AG09309 (cell line): ENCODE measurements at regions not wholly inside any gene's neighbourhood (a gene's known extent, or its start where the extent isn't known, plus 50 kb on each side); places are given as distances from the start of the nearest gene placed in this dataset.
"Not testable (repeated sequence)": the region's sequence is repeated elsewhere in the genome, so short reads cannot be mapped to it uniquely, and the experiment has no call there.

Source experiments
- DNase-seq: peaks from one replicate; pipeline ENCODE4 v3.0.0-alpha.2; 2010; ENCODE audit warnings: low read depth
- H3K4me3 ChIP-seq: 2 replicates; pipeline ENCODE4 v1.5.1; 2011; ENCODE audit warnings: mild to moderate bottlenecking, low read depth, low read length, moderate library complexity; ENCODE audit not compliant: control insufficient read depth
- CTCF ChIP-seq: IDR thresholded peaks from 2 replicates; pipeline ENCODE4 v1.5.1; 2011; ENCODE audit warnings: mild to moderate bottlenecking, low read depth, low read length, inconsistent platforms; ENCODE audit not compliant: insufficient read depth, control insufficient read depth; ENCODE audit errors: missing control alignments

GRCh38 chr3:87828046-87828445, 230.8 kb downstream of the CGGBP1 start:
- no peak for TF ChIP-seq CTCF
- no peak for DNase-seq
- H3K4me3 ChIP-seq, result no peak overlapping the region

- no peak for TF ChIP-seq CTCF
- DNase-seq, result no peak
- H3K4me3 ChIP-seq, result no peak overlapping the region
Measured at GRCh38 chr3:87822563-87822962, 236.2 kb downstream of the CGGBP1 start.

GRCh38 chr3:87813503-87813902, 245.3 kb downstream of the CGGBP1 start:
- not testable (repeated sequence) for DNase-seq

GRCh38 chr3:87811953-87812352, 246.9 kb downstream of the CGGBP1 start:
- no peak for DNase-seq
- no peak for TF ChIP-seq CTCF
- no peak overlapping the region for H3K4me3 ChIP-seq

More at GRCh38 chr3:87813503-87813902, 245.3 kb downstream of the CGGBP1 start:
- H3K4me3 ChIP-seq, result not testable (repeated sequence)

GRCh38 chr3:87810452-87811016, 248.3 kb downstream of the CGGBP1 start:
- DNase-seq, result no peak
- no peak for TF ChIP-seq CTCF
- H3K4me3 ChIP-seq, result no peak overlapping the region

- DNase-seq, result no peak
- H3K4me3 ChIP-seq, result no peak overlapping the region
- no peak for TF ChIP-seq CTCF
Measured at GRCh38 chr3:87805670-87806069, 253.1 kb downstream of the CGGBP1 start.

GRCh38 chr3:87801409-87801808, 257.4 kb downstream of the CGGBP1 start:
- TF ChIP-seq CTCF, result no peak
- H3K4me3 ChIP-seq, result no peak overlapping the region
- no peak for DNase-seq
